ENCODE measurements at regions not wholly inside any gene's neighbourhood (a gene's known extent, or its start where the extent isn't known, plus 50 kb on each side); places are given as distances from the start of the nearest gene placed in this dataset.

GRCh38 chr10:18988338-18988737, 60.3 kb upstream of the MALRD1 start:
- no peaks in the 10 kb centered on the region for H4K20me1 ChIP-seq (ENCODE audit: insufficient read depth)
- H3K9me2 ChIP-seq (ENCODE audit: insufficient read depth, low read length) = no peaks in the 10 kb centered on the region
- no peaks in the 10 kb centered on the region for H3K79me2 ChIP-seq (replicated peaks; ENCODE audit: insufficient read depth, low read length)
- H3F3A ChIP-seq (ENCODE audit: insufficient read depth, low read length, poor library complexity, severe bottlenecking) = no peaks in the 10 kb centered on the region
- no peak overlapping the region for H3K4me2 ChIP-seq (ENCODE audit: low read length)
- no peaks in the 10 kb centered on the region for H3K9me3 ChIP-seq (ENCODE audit: low read length)
- no peak overlapping the region for H2AFZ ChIP-seq (ENCODE audit: low read depth, low read length)
- no peak overlapping the region for H3K27ac ChIP-seq (ENCODE audit: low read length)
- no peaks in the 10 kb centered on the region for H3K36me3 ChIP-seq (ENCODE audit: insufficient read depth, low read length)
- H3K27me3 ChIP-seq (ENCODE audit: insufficient read depth, low read depth, low read length) = no peaks in the 10 kb centered on the region
- no peak overlapping the region for H3K9ac ChIP-seq (ENCODE audit: low read length)
- TF ChIP-seq REST (IDR thresholded peaks at IDR 0.05; ENCODE audit: borderline replicate concordance) (no peak), CTCF (IDR thresholded peaks at IDR 0.05; ENCODE audit: poor library complexity, severe bottlenecking) (no peak), EP300 (conservative IDR thresholded peaks at IDR 0.05; ENCODE audit: poor library complexity, severe bottlenecking) (no peak), TAF1 (IDR thresholded peaks at IDR 0.05; ENCODE audit: low read depth) (no peak), RAD21 (conservative IDR thresholded peaks at IDR 0.05) (no peak), EZH2 (IDR thresholded peaks at IDR 0.05; ENCODE audit: borderline replicate concordance, insufficient read depth, low read length, poor library complexity, severe bottlenecking) (no peak), MXI1 (conservative IDR thresholded peaks at IDR 0.05; ENCODE audit: poor library complexity, severe bottlenecking) (no peak), POLR2AphosphoS5 (IDR thresholded peaks at IDR 0.05) (no peak), SMC3 (conservative IDR thresholded peaks at IDR 0.05; ENCODE audit: poor library complexity) (no peak)
- H3K4me3 ChIP-seq (ENCODE audit: low read length) = no peak overlapping the region
